ENCODE measurements at regions not wholly inside any gene's neighbourhood (a gene's known extent, or its start where the extent isn't known, plus 50 kb on each side); places are given as distances from the start of the nearest gene placed in this dataset.

DNA sequence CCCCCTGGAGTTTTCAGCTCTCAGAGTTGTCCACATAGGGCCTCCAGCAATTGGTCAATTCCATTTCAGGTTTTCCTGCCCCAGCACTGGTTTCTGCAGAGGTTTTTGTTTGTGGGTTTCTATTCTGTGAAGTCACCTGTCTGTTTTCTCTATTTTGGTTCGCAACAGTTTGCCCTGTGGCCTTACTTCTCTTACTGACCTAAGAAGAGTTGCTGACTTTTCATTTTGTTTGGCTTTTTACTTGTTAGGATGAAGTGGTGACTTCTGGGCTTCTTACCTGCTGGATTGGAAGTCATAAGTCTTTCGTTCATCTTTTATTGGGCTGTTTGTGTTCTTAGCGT is 196.4 kb upstream of the PARP11 start:
- ATAC-seq (ENCODE audit: insufficient number of reproducible peaks, low FRiP score, low read depth) (no peak), DNase-seq (ENCODE audit: low spot score) (no peak)
- no peaks in the 10 kb centered on the region for H3K36me3 ChIP-seq
- H3K27me3 ChIP-seq (replicated peaks; ENCODE audit: insufficient read depth) = no peaks in the 10 kb centered on the region
- H3K4me3 ChIP-seq = no peak overlapping the region
- no peaks in the 10 kb centered on the region for H3K4me1 ChIP-seq (ENCODE audit: control insufficient read depth in 1 of 2, low read depth in 2 of 2)
- H3K9me3 ChIP-seq = no peaks in the 10 kb centered on the region
- TF ChIP-seq, protein P1, sequence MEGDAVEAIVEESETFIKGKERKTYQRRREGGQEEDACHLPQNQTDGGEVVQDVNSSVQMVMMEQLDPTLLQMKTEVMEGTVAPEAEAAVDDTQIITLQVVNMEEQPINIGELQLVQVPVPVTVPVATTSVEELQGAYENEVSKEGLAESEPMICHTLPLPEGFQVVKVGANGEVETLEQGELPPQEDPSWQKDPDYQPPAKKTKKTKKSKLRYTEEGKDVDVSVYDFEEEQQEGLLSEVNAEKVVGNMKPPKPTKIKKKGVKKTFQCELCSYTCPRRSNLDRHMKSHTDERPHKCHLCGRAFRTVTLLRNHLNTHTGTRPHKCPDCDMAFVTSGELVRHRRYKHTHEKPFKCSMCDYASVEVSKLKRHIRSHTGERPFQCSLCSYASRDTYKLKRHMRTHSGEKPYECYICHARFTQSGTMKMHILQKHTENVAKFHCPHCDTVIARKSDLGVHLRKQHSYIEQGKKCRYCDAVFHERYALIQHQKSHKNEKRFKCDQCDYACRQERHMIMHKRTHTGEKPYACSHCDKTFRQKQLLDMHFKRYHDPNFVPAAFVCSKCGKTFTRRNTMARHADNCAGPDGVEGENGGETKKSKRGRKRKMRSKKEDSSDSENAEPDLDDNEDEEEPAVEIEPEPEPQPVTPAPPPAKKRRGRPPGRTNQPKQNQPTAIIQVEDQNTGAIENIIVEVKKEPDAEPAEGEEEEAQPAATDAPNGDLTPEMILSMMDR (IDR thresholded peaks at IDR 0.05) = no peak
- H3K27ac ChIP-seq = no peak overlapping the region

DNA sequence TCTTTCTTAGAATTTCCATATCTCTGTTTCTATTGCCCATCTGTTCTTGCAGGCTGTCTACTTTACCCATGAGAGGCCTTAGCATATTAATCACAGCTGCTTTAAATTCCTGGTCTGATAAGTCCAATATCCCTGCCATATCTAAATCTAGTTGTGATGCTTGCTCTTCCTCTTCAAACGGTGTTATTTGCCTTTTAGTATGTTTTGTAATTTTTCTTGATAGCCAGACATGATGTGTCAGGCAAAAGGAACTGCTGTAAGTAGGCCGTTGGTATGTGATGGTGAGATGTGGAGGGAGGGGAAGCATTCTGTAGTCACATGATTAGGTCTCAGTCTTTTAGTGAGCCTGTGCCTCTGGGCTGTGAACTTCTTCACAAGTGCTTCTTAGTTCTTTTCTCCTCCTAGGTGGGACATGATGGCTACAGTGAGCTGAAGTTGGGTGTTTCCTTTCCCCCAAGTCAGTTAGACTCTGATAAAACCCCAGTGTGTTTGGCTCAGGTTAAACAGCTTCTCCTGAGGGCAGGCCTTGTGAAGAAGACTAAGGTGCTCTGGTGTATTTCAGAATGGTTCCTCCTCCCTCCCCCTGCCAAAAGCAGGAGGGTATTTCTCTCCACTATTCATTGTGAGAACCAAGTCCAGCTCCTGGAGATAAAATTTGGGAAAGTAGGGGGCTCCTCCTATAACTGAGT is 195.9 kb upstream of the PARP11 start:
- ATAC-seq (ENCODE audit: insufficient number of reproducible peaks, low FRiP score, low read depth) (no peak), DNase-seq (ENCODE audit: low spot score) (no peak)
- TF ChIP-seq, protein P1 (IDR thresholded peaks at IDR 0.05) = no peak
- no peaks in the 10 kb centered on the region for H3K9me3 ChIP-seq
- no peaks in the 10 kb centered on the region for H3K27me3 ChIP-seq (replicated peaks; ENCODE audit: insufficient read depth)
- no peaks in the 10 kb centered on the region for H3K4me1 ChIP-seq (ENCODE audit: control insufficient read depth in 1 of 2, low read depth in 2 of 2)
- no peak overlapping the region for H3K27ac ChIP-seq
- no peak overlapping the region for H3K4me3 ChIP-seq
- no peaks in the 10 kb centered on the region for H3K36me3 ChIP-seq

DNA sequence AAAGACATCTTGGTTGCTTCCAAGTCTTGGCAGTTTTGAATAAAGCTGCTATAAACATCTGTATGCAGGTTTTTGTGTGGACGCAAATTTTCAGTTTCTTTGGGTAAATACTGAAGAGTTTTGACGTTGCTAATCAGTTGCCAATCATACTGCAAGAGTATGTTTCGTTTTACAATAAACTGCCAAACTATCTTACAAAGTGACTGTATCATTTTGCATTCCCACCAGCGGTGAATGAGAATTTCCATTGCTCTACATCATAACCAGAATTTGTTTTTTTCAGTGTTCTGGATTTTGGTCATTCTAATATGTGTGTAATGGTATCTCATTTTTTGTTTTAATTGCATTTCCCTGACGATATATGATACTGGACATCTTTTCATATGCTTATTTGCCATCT is 190.8 kb upstream of the PARP11 start:
- H3K27me3 ChIP-seq (replicated peaks; ENCODE audit: insufficient read depth) = no peaks in the 10 kb centered on the region
- no peak for DNase-seq (ENCODE audit: low spot score)
- no peaks in the 10 kb centered on the region for H3K36me3 ChIP-seq
- H3K9me3 ChIP-seq = no peaks in the 10 kb centered on the region
- H3K4me3 ChIP-seq = no peak overlapping the region
- ATAC-seq (ENCODE audit: insufficient number of reproducible peaks, low FRiP score, low read depth) = no peak
- no peak overlapping the region for H3K27ac ChIP-seq
- TF ChIP-seq, protein P1 (IDR thresholded peaks at IDR 0.05) = no peak
- H3K4me1 ChIP-seq (ENCODE audit: control insufficient read depth in 1 of 2, low read depth in 2 of 2) = no peaks in the 10 kb centered on the region

DNA sequence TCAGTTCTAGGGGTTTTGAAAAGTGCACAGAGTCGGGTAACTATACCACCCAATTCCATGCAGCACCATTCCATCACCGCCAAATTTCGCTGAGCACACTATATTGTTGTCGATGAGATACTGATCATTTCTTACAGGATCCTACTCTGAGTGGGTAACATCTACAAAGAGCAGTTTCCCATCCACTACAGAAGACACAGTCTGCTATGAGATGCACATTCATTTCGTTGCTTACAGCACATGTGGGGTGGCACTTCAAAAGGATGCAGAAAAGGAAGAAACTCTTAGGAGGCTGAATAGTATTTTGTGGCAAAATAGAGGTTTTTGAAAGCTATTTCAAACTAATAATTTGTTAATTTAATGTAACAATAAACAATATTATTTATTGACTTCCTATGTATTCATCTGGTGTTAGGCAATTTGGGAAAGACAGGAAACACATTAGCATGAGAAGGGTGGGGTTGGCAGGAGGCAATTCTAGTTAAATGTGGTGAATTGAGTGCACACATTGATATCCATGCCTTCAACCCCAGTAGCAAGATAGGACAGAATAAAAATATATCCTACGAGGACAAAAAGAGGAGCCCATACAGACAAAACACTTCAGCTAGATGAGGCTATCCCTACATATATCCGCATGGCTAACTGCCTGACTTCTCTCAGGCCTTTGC is 186.8 kb upstream of the PARP11 start:
- Histone ChIP-seq H3K36me3 (no peaks in the 10 kb centered on the region), H3K4me1 (ENCODE audit: control insufficient read depth in 1 of 2, low read depth in 2 of 2) (no peaks in the 10 kb centered on the region), H3K4me3 (no peak overlapping the region), H3K27me3 (replicated peaks; ENCODE audit: insufficient read depth) (no peaks in the 10 kb centered on the region), H3K27ac (no peak overlapping the region), H3K9me3 (no peaks in the 10 kb centered on the region)
- ATAC-seq (ENCODE audit: insufficient number of reproducible peaks, low FRiP score, low read depth) (no peak), DNase-seq (ENCODE audit: low spot score) (no peak)
- TF ChIP-seq, protein P1 (IDR thresholded peaks at IDR 0.05) = no peak

DNA sequence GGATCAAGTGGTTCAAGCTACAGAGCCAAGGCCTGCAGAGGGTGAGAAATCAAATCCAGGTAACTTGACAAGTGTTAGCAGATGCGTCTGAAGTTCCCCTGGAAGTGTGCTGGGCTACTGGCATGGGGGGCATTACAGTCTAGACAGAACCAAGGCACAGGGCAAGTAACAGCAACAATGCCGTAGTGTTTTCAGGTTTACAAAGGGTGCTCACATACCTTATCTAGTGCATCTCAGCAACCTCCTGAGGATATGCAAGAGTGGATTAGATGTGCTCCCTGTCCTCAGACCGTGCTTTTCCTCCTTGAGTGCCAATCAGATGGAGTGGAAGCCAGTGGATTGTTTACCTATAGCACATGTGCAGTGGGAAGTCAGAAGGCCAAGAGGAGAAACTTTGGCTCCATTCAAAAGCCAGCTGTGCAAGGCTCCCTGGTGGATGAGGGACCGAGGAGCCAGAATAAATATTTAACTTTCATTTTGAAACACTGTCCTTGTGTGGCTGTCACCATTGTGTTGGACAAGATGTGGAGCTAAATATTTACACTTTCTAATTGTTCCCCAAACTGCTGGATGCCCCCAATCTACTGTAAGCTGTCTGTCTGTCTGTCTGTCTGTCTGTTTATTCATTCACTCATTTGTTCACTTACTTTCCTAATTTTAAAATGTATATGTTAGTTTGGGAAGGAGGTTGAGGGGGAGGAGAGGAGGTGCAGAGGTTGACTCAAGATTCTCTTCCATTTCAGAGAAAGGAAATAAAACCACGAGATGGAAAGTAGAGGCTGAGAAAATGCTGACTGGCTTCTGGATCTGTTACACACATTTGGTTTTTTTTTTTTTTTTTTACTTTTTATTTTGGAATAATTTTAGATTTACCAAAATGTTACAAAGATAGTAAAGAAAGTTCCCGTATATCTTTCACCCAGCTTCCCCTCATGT is 184.0 kb upstream of the PARP11 start:
- no peaks in the 10 kb centered on the region for H3K36me3 ChIP-seq
- TF ChIP-seq, protein P1 (IDR thresholded peaks at IDR 0.05) = no peak
- no peaks in the 10 kb centered on the region for H3K27me3 ChIP-seq (replicated peaks; ENCODE audit: insufficient read depth)
- no peaks in the 10 kb centered on the region for H3K4me1 ChIP-seq (ENCODE audit: control insufficient read depth in 1 of 2, low read depth in 2 of 2)
- no peak for DNase-seq (ENCODE audit: low spot score)
- no peak overlapping the region for H3K4me3 ChIP-seq
- H3K9me3 ChIP-seq = no peaks in the 10 kb centered on the region
- no peak for ATAC-seq (ENCODE audit: insufficient number of reproducible peaks, low FRiP score, low read depth)
- no peak overlapping the region for H3K27ac ChIP-seq
